Tibial artery (tissue), 4 donors: ENCODE measurements at regions not wholly inside any gene's neighbourhood (a gene's known extent, or its start where the extent isn't known, plus 50 kb on each side); places are given as distances from the start of the nearest gene placed in this dataset.

Experiments used
- DNase-seq, 2 donors: peaks; one replicate each; pipeline ENCODE4 v3.0.0-alpha.2; 2019
- H3K27ac ChIP-seq, 2 donors: fragments of 200-600 bp; sonication (generic) in 1 of 2; 1 replicate in 1 of 2; 2 replicates in 1 of 2; pipeline ENCODE4 v1.5.1; 2018 to 2019; ENCODE audit warnings: mild to moderate bottlenecking in 1 of 2
- H3K27me3 ChIP-seq, 2 donors: fragments of 200-600 bp; sonication (generic) in 1 of 2; one replicate each; pipeline versions ENCODE4 v1.5.1 to v1.6.0; 2016 to 2019
- H3K36me3 ChIP-seq, 3 donors: fragments of 200-600 bp; sonication (generic) in 2 of 3; one replicate each; pipeline ENCODE4 v1.5.1; 2016 to 2019; ENCODE audit warnings: mild to moderate bottlenecking in 2 of 3
- H3K4me1 ChIP-seq, 4 donors: fragments of 200-600 bp; sonication (generic) in 2 of 4; 1 replicate in 3 of 4; 2 replicates in 1 of 4; pipeline ENCODE4 v1.5.1; 2016 to 2019
- H3K4me3 ChIP-seq, 2 donors: fragments of 200-600 bp; sonication (generic) in 1 of 2; 1 replicate in 1 of 2; 2 replicates in 1 of 2; pipeline ENCODE4 v1.5.1; 2018 to 2019; ENCODE audit warnings: mild to moderate bottlenecking in 2 of 2
- H3K9me3 ChIP-seq, 3 donors: fragments of 200-600 bp; sonication (generic) in 1 of 3; one replicate each; pipeline ENCODE4 v1.5.1; 2016 to 2019
- CTCF ChIP-seq, 2 experiments: fragments of 200-600 bp in 1 of 2; fragments of 450-650 bp in 1 of 2; IDR thresholded peaks; one replicate each; pipeline ENCODE4 v1.5.1; 2017 to 2019; ENCODE audit warnings: antibody characterized with exemption in 2 of 2, mild to moderate bottlenecking in 1 of 2, moderate library complexity in 1 of 2
- intact Hi-C: fragments of 100-400 bp; cut with DNase I; formaldehyde crosslinking; loops from one replicate; pipeline ENCODE4 v1.15.0; 2023; ENCODE audit warnings: low total_unique reads

GRCh38 chr1:18554597-18554996, 73.9 kb downstream of the KLHDC7A start:
- no peak for DNase-seq
- Histone ChIP-seq H3K27me3 (peaks cover 0 to 73% of the 10 kb centered on the region in 2 donors), H3K36me3 (no peaks in the 10 kb centered on the region), H3K4me3 (no peak overlapping the region), H3K9me3 (no peaks in the 10 kb centered on the region), H3K4me1 (peaks cover 0 to 9% (median 0%) of the 10 kb centered on the region in 4 donors), H3K27ac (no peak overlapping the region)
- no peak for TF ChIP-seq CTCF (IDR thresholded peaks at IDR 0.05)
- intact Hi-C loops = no loop called here

GRCh38 chr1:18555036-18555435, 74.3 kb downstream of the KLHDC7A start:
- no peak for TF ChIP-seq CTCF (IDR thresholded peaks at IDR 0.05)
- no peak overlapping the region for H3K4me3 ChIP-seq
- peaks cover 0 to 78% of the 10 kb centered on the region in 2 donors for H3K27me3 ChIP-seq
- H3K9me3 ChIP-seq = no peaks in the 10 kb centered on the region
- no peaks in the 10 kb centered on the region for H3K36me3 ChIP-seq
- no peak overlapping the region for H3K27ac ChIP-seq
- DNase-seq = no peak
- intact Hi-C loops = no loop called here
- H3K4me1 ChIP-seq = peaks cover 0 to 9% (median 0%) of the 10 kb centered on the region in 4 donors

- H3K27ac ChIP-seq = no peak overlapping the region
- intact Hi-C loops = no loop called here
- peaks cover 0 to 9% (median 0%) of the 10 kb centered on the region in 4 donors for H3K4me1 ChIP-seq
- H3K36me3 ChIP-seq = no peaks in the 10 kb centered on the region
- DNase-seq = no peak
- no peak overlapping the region for H3K4me3 ChIP-seq
- no peak for TF ChIP-seq CTCF (IDR thresholded peaks at IDR 0.05)
- no peaks in the 10 kb centered on the region for H3K9me3 ChIP-seq
- H3K27me3 ChIP-seq = peaks cover 0 to 87% of the 10 kb centered on the region in 2 donors
These were observed 74.3 kb upstream of the PAX7 start for GRCh38 chr1:18556364-18556763.

- Histone ChIP-seq H3K9me3 (no peaks in the 10 kb centered on the region), H3K27me3 (peaks cover 0 to 92% of the 10 kb centered on the region in 2 donors), H3K4me1 (peaks cover 0 to 9% (median 0%) of the 10 kb centered on the region in 4 donors), H3K27ac (no peak overlapping the region), H3K4me3 (no peak overlapping the region), H3K36me3 (no peaks in the 10 kb centered on the region)
- no peak for DNase-seq
- intact Hi-C loops = no loop called here
- no peak for TF ChIP-seq CTCF (IDR thresholded peaks at IDR 0.05)
These were observed 72.8 kb upstream of the PAX7 start for GRCh38 chr1:18557621-18558465.

GRCh38 chr1:18560692-18561091, 70.0 kb upstream of the PAX7 start:
- TF ChIP-seq CTCF (IDR thresholded peaks at IDR 0.05) = no peak
- Histone ChIP-seq H3K4me3 (no peak overlapping the region), H3K9me3 (no peaks in the 10 kb centered on the region), H3K27ac (no peak overlapping the region), H3K27me3 (peaks cover 0 to 92% of the 10 kb centered on the region in 2 donors), H3K4me1 (peaks cover 0 to 9% (median 0%) of the 10 kb centered on the region in 4 donors), H3K36me3 (no peaks in the 10 kb centered on the region)
- no peak for DNase-seq
- intact Hi-C loops = no loop called here
